Activated T-helper 1 cell treated with anti-CD3 and anti-CD28 coated beads, Interleukin-12 subunit alpha, Interleukin-12 subunit beta, Interleukin-2, Interleukin-4 antibody, amounts not matched to agents 30 ng/mL and 10 ng/mL and 1 ng/mL, durations not matched to agents 14 hours and 24 hours and 36 hours (primary cell): ENCODE measurements at regions not wholly inside any gene's neighbourhood (a gene's known extent, or its start where the extent isn't known, plus 50 kb on each side); places are given as distances from the start of the nearest gene placed in this dataset.

ENCODE experiments used
- DNase-seq: peaks from one replicate; pipeline ENCODE4 v3.0.0; 2021; ENCODE audit warnings: low spot score
- H3K27ac Mint-ChIP-seq: one replicate; pipeline ENCODE4 v1.8.0; 2021; ENCODE audit warnings: mild to moderate bottlenecking, mixed read lengths
- H3K27me3 Mint-ChIP-seq: one replicate; pipeline ENCODE4 v1.8.0; 2022; ENCODE audit warnings: mild to moderate bottlenecking, moderate library complexity, mixed read lengths; ENCODE audit not compliant: insufficient read depth
- H3K36me3 Mint-ChIP-seq: one replicate; pipeline ENCODE4 v1.8.0; 2021; ENCODE audit warnings: low read depth, mixed read lengths
- H3K4me1 Mint-ChIP-seq: one replicate; pipeline ENCODE4 v1.8.0; 2021; ENCODE audit warnings: low read depth, mixed read lengths
- H3K4me3 Mint-ChIP-seq: one replicate; pipeline ENCODE4 v1.8.0; 2021; ENCODE audit warnings: mild to moderate bottlenecking, moderate library complexity, mixed read lengths
- H3K9me3 Mint-ChIP-seq: one replicate; pipeline ENCODE4 v1.8.0; 2021; ENCODE audit warnings: mixed read lengths
- intact Hi-C: fragments of 100-400 bp; cut with micrococcal nuclease; formaldehyde crosslinking; loops from one replicate; pipeline ENCODE4 v1.15.1; 2024

GRCh38 chr9:109969011-109969410, 189.0 kb downstream of the PALM2AKAP2 start:
- no peaks in the 10 kb centered on the region for H3K9me3 Mint-ChIP-seq
- H3K4me3 Mint-ChIP-seq: peak overlapping the region; percentile 1
- peaks cover 13% of the 10 kb centered on the region for H3K36me3 Mint-ChIP-seq
- H3K27ac Mint-ChIP-seq: peak overlapping the region; percentile 73
- DNase-seq: no peak
- intact Hi-C loops: no loop called here
- H3K4me1 Mint-ChIP-seq: peaks cover 89% of the 10 kb centered on the region
- H3K27me3 Mint-ChIP-seq: peaks cover 5% of the 10 kb centered on the region

- Mint-ChIP-seq H3K9me3 (no peaks in the 10 kb centered on the region), H3K27me3 (peaks cover 5% of the 10 kb centered on the region), H3K4me3 (no peak overlapping the region), H3K27ac (peak overlapping the region; percentile 73), H3K36me3 (peaks cover 13% of the 10 kb centered on the region), H3K4me1 (peaks cover 92% of the 10 kb centered on the region)
- no peak for DNase-seq
- intact Hi-C loops: loop anchor here (5.0 kb wide), 3 partner anchors 48 to 867 kb away; no protein-coding TSS in a partner anchor
Observed at GRCh38 chr9:109969573-109970237, 189.7 kb downstream of the PALM2AKAP2 start.

GRCh38 chr9:109971226-109971625, 191.2 kb downstream of the PALM2AKAP2 start:
- H3K27me3 Mint-ChIP-seq: no peaks in the 10 kb centered on the region
- intact Hi-C loops: loop anchor here (5.0 kb wide), 3 partner anchors 46 to 869 kb away; no protein-coding TSS in a partner anchor

GRCh38 chr9:109972026-109972882, 192.3 kb downstream of the PALM2AKAP2 start:
- no peak for DNase-seq
- peaks cover 93% of the 10 kb centered on the region for H3K4me1 Mint-ChIP-seq
- peak overlapping the region; percentile 21 for H3K27ac Mint-ChIP-seq
- H3K27me3 Mint-ChIP-seq: no peaks in the 10 kb centered on the region
- peaks cover 2% of the 10 kb centered on the region for H3K9me3 Mint-ChIP-seq
- H3K4me3 Mint-ChIP-seq: peak overlapping the region; percentile 29
- peaks cover 7% of the 10 kb centered on the region for H3K36me3 Mint-ChIP-seq
- intact Hi-C loops: loop anchor here (5.0 kb wide), 3 partner anchors 45 to 870 kb away; no protein-coding TSS in a partner anchor

More at GRCh38 chr9:109971226-109971625, 191.2 kb downstream of the PALM2AKAP2 start:
- DNase-seq: no peak
- Mint-ChIP-seq H3K9me3 (peaks cover 2% of the 10 kb centered on the region), H3K4me3 (no peak overlapping the region), H3K27ac (no peak overlapping the region), H3K4me1 (peaks cover 94% of the 10 kb centered on the region), H3K36me3 (peaks cover 6% of the 10 kb centered on the region)

- Mint-ChIP-seq H3K4me1 (peaks cover 91% of the 10 kb centered on the region), H3K27me3 (no peaks in the 10 kb centered on the region), H3K4me3 (peak overlapping the region; percentile 34), H3K9me3 (peaks cover 2% of the 10 kb centered on the region), H3K36me3 (peaks cover 7% of the 10 kb centered on the region), H3K27ac (peak overlapping the region; percentile 82)
- intact Hi-C loops: loop anchor here (5.0 kb wide), 3 partner anchors 44 to 871 kb away; no protein-coding TSS in a partner anchor
- DNase-seq: no peak
Observed at GRCh38 chr9:109973336-109973735, 193.3 kb downstream of the PALM2AKAP2 start.

GRCh38 chr9:109974143-109974917, 194.3 kb downstream of the PALM2AKAP2 start:
- Mint-ChIP-seq H3K9me3 (peaks cover 2% of the 10 kb centered on the region), H3K36me3 (peaks cover 7% of the 10 kb centered on the region), H3K4me1 (peaks cover 86% of the 10 kb centered on the region), H3K27ac (peak overlapping the region; percentile 72), H3K27me3 (no peaks in the 10 kb centered on the region), H3K4me3 (peak overlapping the region; percentile 34)
- DNase-seq: peak; percentile 67
- intact Hi-C loops: loop anchor here (1.0 to 5.0 kb wide), 13 partner anchors 24 to 872 kb away; no protein-coding TSS in a partner anchor

- Mint-ChIP-seq H3K36me3 (peaks cover 7% of the 10 kb centered on the region), H3K9me3 (peaks cover 2% of the 10 kb centered on the region), H3K27me3 (no peaks in the 10 kb centered on the region), H3K27ac (peak overlapping the region; percentile 72), H3K4me3 (peak overlapping the region; percentile 6), H3K4me1 (peaks cover 80% of the 10 kb centered on the region)
- intact Hi-C loops: loop anchor here (1.0 to 5.0 kb wide), 13 partner anchors 25 to 873 kb away; no protein-coding TSS in a partner anchor
- no peak for DNase-seq
Observed at GRCh38 chr9:109974918-109975276, 194.9 kb downstream of the PALM2AKAP2 start.

- Mint-ChIP-seq H3K27me3 (no peaks in the 10 kb centered on the region), H3K4me1 (peaks cover 73% of the 10 kb centered on the region), H3K27ac (peak overlapping the region; percentile 72), H3K4me3 (peak overlapping the region; percentile 37), H3K36me3 (peaks cover 7% of the 10 kb centered on the region), H3K9me3 (peaks cover 2% of the 10 kb centered on the region)
- intact Hi-C loops: no loop called here
- no peak for DNase-seq
Observed at GRCh38 chr9:109975574-109976295, 195.7 kb downstream of the PALM2AKAP2 start.

GRCh38 chr9:109976303-109976702, 196.3 kb downstream of the PALM2AKAP2 start:
- Mint-ChIP-seq H3K4me3 (peak overlapping the region; percentile 25), H3K9me3 (peaks cover 2% of the 10 kb centered on the region), H3K4me1 (peaks cover 72% of the 10 kb centered on the region), H3K27me3 (no peaks in the 10 kb centered on the region), H3K36me3 (peaks cover 7% of the 10 kb centered on the region), H3K27ac (peak overlapping the region; percentile 57)
- no peak for DNase-seq
- intact Hi-C loops: no loop called here

GRCh38 chr9:109977521-109977920, 197.5 kb downstream of the PALM2AKAP2 start:
- Mint-ChIP-seq H3K4me3 (no peak overlapping the region), H3K27me3 (no peaks in the 10 kb centered on the region)
- DNase-seq: no peak

GRCh38 chr9:109981091-109981490, 201.1 kb downstream of the PALM2AKAP2 start:
- H3K27me3 Mint-ChIP-seq: no peaks in the 10 kb centered on the region
- H3K4me3 Mint-ChIP-seq: no peak overlapping the region
- peaks cover 25% of the 10 kb centered on the region for H3K4me1 Mint-ChIP-seq
- H3K9me3 Mint-ChIP-seq: peaks cover 7% of the 10 kb centered on the region
- no peak for DNase-seq
- H3K27ac Mint-ChIP-seq: no peak overlapping the region
- peaks cover 5% of the 10 kb centered on the region for H3K36me3 Mint-ChIP-seq
- intact Hi-C loops: no loop called here

More at GRCh38 chr9:109977521-109977920, 197.5 kb downstream of the PALM2AKAP2 start:
- intact Hi-C loops: no loop called here
- Mint-ChIP-seq H3K27ac (peak overlapping the region; percentile 43), H3K36me3 (peaks cover 6% of the 10 kb centered on the region), H3K4me1 (peaks cover 60% of the 10 kb centered on the region), H3K9me3 (peaks cover 9% of the 10 kb centered on the region)

GRCh38 chr9:109986521-109986991, 206.6 kb downstream of the PALM2AKAP2 start:
- intact Hi-C loops: no loop called here

More at GRCh38 chr9:109986521-109986991, 206.6 kb downstream of the PALM2AKAP2 start:
- Mint-ChIP-seq H3K9me3 (peaks cover 28% of the 10 kb centered on the region), H3K4me1 (peaks cover 12% of the 10 kb centered on the region), H3K36me3 (peaks cover 15% of the 10 kb centered on the region), H3K4me3 (no peak overlapping the region), H3K27me3 (no peaks in the 10 kb centered on the region), H3K27ac (no peak overlapping the region)
- DNase-seq: no peak
